HG03565 (cell line): ENCODE measurements at regions not wholly inside any gene's neighbourhood (a gene's known extent, or its start where the extent isn't known, plus 50 kb on each side); places are given as distances from the start of the nearest gene placed in this dataset.
"Not testable (repeated sequence)": the region's sequence is repeated elsewhere in the genome, so short reads cannot be mapped to it uniquely, and the experiment has no call there.

Source experiments
- ATAC-seq: cut with Tn5 transposase; IDR thresholded peaks from one replicate; pipeline ENCODE4 v1.9.1; 2021; ENCODE audit warnings: mild to moderate bottlenecking, moderate library complexity; ENCODE audit not compliant: unreplicated experiment

DNA sequence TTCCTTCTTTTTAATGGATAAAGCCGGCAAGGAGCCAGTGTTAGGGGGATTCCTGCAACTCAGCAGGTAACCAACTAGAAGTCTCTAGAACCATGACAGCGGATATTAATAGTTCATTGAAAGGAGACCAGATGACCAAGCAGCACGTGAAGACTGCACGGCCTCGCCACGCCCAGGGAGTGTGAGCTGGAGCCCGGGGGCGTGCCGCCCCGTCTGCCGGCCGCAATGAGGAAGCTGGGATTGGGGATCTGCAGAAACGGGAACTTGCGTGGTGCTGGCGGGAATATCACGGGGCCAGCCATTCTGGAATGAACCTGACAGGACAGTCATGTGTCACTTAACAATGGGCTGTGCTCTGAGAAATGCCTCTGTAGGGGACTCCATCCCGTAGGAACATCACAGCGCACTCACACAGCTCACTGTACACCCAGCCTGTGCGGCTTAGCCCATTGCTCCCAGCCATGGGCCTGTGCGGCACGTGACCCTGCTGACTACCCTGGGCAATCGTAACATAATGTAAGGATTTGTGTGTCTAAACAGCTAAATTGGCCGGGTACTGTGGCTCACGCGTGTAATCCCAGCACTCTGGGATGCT is 4092.8 kb upstream of the TPTE start:
- not testable (repeated sequence) for ATAC-seq

DNA sequence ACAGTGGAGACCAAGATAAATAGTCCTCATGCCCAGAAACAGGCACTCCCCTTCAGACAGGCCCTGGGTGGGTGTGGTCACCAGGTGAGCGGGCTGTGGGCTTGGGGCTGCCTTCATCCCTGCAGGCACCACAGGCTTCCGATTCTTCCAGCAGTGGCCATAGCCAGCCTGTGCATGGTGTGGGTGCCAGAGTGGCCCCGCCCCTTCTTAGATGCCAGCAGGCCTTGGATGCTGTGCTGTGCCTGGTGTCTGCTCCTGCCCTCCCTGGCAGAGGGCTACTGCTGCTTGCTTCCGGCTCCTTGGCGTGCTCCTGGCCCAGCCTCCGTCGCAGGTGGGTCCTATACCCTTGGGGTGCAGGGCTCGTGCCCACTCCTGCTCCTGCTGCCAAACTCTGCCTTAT is 4091.5 kb upstream of the TPTE start:
- not testable (repeated sequence) for ATAC-seq

DNA sequence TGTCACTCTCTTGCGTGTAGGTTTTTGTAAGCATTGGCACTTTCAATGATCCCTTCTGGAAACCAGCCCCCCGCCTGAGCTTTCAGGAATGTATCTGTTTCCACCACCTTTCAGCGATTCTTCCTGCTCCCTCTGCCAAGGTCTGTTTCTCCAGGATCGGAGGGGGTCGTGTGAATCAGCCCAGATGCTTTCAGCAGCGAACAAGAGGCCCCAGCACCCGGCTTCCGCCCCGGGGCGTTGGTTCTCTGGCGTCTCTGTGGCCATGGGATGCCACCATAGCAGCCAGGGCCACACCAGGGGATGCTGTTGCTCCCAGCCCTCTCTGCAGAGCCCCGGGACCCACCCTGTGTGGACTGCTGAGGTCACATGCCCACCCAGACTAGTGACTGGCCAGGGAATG is 4088.2 kb upstream of the TPTE start:
- ATAC-seq: not testable (repeated sequence)

DNA sequence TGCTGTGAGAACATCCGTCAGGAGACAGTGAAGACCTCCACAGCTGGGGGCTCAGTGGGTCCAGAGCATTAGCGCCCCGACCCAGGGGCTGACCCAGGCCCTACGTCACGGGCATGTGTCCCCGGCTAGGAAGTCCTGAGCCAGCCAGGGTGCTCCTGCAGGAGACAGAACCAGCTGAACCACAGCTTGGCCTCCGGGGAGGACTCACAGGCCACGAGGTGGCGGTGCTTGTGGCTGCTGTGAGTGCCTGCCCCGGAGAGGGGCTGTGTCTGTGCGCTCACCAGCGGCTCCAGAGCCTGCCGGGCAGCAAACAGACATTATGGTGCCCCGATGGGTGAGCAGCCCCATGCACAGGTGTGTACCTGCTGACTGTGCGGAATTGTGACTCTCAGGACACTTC is 4085.2 kb upstream of the TPTE start:
- not testable (repeated sequence) for ATAC-seq

DNA sequence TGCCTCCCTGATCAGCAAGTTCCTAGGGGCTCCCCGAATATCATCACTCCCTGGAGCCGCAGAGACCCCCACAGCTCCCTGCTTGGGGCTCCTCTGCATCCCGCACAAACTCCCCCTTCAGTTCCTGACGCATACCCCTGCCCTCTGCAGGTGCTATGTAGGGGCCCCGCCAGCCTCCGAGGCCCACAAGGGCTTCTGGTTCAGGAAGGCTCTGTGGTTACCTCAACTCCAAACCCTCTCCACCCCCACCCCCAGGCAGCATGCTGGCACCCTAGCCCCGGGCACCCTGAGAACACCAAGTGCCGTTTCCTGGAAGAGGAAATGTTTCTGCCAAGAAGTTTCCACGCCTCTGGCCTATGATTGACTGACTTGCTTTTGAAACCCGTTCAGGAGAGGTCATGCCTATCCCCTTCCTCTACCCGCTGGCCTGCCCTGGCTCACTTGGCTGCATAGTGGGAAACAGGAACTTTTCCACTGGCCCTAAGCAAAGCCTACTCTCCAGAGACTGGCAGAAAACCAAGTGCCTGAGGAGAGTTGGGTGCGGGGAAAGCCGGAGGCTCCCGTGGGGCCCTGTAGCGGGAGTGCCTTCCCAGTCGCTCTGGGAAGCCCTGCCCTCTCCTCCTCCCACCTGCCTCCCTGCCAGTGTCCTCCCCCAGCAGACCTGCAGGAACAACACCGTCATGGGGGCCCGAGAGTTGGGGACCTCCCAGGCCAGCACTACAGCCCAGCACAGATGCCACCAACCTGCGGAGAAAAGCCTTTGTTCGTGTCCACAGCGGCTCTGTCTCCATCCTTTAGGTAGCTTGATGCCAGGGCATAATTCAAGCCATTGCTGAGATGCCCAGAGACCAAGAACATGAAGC is 4084.2 kb upstream of the TPTE start:
- not testable (repeated sequence) for ATAC-seq

DNA sequence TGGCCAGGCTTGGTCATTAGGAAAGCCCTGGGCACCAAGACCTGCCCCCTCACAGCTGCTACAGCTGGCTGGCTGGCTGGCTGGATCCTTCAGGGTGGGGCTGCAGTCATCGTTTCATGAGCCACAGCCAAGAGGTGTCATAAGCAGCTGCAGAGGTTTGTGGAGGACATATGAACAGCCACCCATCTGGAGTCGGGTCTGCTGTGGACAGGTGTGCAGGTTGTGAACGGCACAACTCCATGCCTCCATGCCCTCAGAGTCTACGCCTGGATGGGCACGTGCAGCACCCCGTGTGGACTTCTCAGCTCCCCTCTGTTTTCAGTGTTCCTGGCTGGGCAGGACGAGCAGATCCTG is 4083.6 kb upstream of the TPTE start:
- not testable (repeated sequence) for ATAC-seq

DNA sequence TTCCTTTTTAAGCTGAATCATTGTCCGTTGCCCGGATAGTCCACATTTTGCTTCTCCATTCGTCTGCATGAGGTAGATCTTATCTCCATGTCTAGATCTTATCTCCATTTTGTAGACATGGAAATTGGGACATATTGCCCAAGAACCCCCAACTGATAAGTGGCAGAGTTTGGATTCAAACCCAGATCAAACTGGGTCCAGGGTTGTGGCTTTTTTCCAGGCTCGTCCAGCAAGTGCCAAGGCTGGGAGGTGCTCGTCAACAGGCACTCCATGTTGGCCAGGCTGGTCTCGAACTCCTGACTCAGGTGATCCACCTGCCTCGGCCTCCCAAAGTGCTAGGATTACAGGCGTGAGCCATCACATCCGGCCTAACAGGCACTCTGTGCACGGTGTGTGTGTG is 4082.3 kb upstream of the TPTE start:
- not testable (repeated sequence) for ATAC-seq

DNA sequence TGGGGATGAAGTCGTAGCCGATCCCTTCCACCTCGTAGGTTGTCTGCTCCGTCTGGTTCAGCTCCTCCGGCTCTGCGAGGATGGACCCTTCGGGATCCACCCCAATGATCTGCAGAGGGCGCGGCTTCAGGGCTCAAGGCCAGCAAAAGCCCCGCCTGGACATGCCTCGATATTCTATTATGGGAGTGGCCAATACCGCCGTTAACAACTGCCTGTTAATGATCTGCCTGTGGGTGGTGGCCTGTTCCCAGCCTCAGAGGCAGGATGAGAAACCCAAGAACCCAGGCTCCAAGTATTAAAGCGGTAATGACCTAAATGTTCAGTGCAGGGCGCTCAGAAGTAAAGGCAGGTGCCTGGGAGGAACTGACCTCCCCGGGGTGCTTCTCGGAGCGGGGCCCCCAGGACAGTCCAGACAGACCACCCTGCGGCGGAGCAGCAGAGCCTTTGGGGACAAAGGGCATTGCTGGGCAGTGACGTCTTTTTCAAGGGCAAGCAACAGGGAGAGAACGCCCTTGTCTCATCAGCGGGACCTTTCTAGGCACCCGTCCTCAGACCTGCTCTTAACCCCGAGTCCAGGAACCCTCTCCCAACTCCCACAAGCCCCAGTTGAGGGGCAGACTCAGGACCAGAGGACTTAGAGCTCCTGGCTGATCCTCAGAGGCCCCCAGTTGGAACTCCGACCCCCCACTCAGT is 4066.6 kb upstream of the TPTE start:
- not testable (repeated sequence) for ATAC-seq

DNA sequence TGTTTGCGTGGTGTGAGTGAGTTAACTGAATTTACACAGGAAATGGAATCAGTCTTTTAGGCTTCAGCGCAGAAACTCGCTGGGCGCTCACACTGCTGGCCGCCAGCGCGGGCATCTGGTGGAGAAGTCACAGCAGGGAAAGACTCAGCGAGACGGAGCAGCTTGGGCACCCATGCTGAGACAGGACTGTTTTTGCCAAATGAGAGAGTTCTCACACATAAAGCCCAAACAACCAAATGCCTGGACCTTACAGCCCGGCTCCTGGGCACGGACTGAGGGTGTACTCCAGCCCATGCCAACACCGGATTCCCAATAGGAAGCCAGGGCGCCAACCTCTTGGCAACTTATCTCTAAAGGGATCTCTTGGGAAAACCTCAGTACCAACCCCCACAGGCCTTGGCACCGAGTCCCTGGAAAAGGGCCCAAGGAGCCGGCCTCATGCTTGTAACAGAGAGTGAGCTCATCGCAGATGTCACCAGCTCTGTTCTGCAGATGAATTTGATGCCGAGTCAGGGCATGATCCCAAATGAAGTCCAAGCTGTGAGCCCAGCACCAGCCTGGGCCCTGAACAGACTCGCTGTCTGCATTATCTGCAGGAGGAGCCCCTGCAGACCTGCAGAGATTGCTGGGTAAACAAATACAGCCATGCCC is 4065.2 kb upstream of the TPTE start:
- not testable (repeated sequence) for ATAC-seq

DNA sequence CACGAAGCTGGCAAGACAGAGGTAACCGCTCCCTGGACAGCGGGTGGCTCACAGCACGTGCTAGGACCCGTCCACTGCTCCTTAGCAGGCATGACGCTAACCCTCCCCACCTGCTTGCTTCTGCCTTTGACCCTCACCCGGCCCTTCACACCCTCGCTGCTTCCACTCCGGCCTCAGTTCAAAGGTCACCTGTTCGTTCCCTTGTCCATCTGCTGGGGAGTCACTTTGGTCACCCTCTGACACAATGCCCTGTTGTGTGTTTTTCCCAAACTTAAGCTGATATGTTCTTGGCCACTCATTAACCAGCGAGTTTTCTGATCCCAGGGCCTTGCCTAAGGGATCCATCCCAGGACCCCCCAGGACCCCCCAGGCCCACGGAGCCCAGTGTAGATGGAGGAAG is 4061.6 kb upstream of the TPTE start:
- not testable (repeated sequence) for ATAC-seq

DNA sequence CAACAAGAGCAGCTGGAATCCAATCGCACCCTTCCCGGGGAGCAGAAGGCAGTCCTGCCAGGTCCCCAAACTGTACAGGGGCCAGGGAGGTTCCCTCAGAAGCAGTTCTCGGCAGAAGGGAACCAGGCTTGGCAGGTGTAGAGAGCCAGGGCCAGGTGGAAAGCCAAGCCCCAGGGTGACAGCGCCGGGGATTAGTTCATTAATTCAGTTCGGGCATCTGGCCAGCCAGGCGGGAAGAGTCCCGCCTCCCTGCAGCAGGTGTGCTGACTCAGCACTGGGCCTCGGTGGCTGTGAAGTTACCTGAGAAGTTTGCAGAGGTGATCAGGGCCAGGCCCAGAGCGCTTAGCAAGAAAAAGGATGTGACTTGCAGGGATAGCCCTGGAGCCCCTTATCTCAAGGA is 4060.0 kb upstream of the TPTE start:
- not testable (repeated sequence) for ATAC-seq

DNA sequence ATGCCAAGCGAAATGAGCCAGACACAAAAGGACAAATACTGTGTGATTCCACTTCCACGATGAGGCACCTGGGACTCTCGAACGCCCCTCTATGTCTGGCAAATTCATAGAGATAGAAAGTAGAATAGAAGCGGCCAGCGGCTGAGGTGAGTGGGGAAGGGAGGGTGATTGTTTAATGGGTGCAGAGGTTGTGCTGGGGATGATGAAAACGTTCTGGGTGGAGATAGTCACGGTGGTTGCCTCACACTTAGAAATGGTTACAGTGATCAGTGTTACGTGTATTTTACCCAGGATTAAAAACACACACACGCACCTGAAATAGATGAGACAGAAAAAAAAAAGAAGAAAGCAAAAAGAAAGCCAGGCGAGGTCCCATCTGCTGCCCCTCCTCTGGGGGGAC is 4057.0 kb upstream of the TPTE start:
- ATAC-seq: not testable (repeated sequence)

DNA sequence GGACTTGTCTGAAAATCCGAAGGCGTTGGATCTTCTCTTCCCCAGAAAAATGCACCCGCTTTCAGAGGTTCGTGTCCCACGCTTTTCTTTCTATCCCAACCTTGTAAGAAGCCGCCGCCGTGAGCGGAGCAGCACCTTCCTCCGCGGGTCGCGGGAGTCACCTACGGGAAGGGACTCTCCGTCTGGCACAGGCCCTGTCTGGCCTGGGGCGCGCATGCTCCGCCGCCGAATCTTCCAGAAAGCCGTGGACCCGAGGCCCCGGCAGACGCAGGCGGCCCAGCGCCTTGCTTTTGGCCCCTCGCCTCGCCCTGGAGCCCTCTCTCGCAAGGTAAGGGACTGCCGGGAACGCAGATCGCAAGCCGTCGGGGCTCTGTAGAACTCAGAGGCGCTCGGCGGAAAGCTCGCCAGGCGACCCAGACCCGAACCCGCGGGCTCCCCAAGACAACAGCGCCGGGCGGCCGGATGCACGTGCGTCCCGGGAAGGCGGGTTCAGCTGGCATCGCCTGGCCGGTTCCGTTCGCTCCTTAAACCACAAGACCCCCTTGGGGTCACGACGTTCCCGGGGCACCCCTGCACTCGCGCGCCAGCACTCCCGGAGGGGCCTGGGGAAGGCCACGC is 4055.2 kb upstream of the TPTE start:
- ATAC-seq: not testable (repeated sequence)

DNA sequence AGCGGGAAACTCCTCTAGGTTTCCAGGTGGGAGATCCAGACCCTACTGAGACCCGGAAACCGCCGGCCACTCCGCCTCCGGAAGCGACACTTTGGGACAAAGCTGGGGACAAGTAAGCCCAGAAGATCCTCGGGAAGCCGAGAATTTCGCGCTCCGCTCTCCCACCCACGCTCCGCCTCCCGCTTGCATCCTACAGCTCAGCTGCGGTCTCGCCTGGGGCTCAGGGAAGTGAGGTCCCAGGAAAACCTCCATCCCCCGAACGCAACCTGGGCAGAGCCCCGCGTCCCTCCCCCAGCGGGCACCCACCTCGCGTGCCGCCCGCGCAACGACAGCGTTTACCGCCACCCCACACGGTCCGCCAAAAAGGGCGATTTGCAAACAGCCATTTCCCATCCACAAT is 4054.7 kb upstream of the TPTE start:
- not testable (repeated sequence) for ATAC-seq

DNA sequence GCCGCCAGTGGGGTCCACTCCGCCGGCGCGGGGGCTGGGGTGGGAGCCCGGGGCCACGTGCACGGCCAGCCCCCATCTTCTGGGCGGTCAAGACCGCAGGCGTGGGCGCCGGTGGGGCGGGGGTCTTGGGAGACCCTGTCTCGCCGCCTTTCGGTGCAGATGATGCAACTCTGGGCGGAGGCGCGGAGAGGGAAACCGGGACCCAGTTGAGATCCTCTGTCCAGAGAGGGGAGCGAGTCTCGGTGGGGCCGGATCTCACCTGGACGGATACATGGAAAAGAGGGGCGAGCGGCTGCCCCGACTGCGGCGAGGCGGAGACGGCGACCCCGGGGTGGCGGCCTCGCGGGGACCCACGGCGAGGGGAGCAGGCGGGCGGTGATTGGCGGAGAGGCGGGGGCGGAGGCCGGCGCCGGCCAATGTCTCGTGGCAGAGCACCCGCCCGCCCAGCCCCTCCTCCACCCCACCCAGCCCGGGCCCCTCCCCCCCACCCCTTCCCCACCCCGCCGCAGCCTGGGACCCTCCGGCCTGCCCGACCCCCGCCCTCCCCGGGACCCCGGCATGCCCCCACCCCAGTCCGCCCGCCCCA is 4054.1 kb upstream of the TPTE start:
- ATAC-seq: not testable (repeated sequence)

DNA sequence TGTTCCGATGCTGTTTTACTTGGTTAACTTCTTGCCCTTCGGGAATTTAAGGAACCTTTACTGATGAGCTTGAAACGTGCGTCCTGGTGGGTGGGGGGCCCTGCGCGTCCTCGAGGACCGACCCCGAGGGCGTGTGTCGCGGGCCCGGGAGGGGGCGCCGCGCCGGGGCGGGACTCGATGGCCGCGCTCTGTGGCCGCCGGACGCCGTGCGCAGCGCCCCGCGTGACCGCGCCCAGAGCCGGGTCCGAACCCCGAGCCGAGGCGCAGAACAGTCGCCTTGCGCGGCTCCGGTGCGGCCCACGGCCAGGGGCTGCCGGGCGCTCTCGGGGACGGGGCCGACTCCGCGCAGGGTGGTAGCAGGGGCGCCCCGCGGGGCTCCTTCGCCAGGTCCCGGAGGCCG is 4053.5 kb upstream of the TPTE start:
- not testable (repeated sequence) for ATAC-seq

DNA sequence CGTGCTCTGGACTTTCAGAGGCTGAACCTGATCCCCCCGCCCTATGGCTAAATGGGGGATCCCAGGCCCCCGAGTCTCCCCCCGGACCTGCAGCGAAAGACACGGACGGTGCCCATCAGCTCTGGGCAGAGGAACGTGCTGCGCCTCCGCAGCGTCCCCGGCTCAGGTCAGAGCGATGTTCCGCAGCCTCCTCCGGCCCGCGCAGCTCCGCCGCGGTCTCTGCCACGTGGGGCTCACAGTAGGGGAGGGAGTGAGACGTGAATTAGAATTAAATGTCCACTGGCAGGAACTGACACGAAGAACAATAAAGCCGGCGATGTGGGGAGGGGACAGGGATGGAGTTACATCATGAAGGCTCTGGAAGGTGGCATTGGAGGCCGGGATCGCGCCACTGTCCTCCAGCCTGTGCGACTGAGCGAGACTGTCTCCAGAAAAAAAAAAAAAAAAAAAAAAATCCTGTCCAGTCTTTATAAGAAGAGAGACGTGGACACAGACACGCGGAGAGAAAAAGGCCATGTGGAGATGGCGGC is 4053.0 kb upstream of the TPTE start:
- ATAC-seq: not testable (repeated sequence)

DNA sequence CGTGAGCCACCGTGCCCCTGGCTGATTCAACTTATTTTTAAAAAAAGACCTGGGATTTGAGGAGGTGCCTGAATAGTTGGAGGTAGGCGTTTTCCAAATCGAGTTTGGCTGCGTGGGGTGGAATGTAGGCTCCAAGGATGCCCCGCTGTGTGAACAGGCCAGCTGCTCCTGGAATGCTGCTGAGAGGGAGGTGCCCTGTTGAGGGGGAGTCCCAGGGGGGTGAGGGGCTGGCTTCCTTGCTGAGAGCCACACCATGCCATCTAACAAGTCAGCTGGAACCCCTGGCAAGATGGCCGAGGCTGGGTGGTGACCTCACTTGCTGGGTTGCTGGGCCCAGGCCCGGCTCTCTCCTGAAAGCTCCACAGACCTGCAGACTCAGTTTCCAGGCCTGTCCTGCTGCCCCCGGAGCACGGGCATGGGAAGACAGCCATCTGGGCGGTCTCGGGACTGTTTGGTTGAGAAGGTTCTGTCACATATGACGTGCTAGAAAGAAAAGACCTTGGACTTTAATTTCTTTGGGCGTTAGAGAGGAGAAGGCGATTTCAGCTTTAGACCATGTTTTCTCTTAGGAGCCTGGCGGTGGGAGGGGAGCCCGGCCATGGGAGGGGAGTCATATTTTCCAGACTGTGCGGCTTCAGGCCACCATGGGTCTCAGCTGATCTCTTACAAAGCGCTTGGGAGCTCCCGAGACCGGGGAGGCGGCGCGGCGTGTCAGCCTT is 4047.0 kb upstream of the TPTE start:
- not testable (repeated sequence) for ATAC-seq

DNA sequence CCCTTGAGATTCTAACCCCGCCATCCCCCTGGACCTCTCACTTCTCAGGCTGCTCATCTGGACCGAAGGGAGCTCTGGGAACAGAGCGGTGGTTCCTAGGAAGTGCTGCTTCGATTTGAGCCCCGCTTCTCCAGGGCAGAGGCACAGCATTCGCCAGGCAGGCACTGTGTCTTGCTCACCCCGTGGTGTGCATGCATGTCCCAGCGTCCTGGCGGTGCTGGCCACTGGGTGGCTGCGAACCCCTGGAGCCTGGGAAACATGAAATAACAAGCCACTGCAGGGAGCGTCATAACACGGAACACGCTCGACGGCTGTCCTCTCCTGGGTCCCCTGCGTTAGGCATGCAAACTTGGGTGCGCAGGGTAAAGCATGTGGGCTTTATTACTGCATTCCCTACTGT is 4040.3 kb upstream of the TPTE start:
- not testable (repeated sequence) for ATAC-seq

DNA sequence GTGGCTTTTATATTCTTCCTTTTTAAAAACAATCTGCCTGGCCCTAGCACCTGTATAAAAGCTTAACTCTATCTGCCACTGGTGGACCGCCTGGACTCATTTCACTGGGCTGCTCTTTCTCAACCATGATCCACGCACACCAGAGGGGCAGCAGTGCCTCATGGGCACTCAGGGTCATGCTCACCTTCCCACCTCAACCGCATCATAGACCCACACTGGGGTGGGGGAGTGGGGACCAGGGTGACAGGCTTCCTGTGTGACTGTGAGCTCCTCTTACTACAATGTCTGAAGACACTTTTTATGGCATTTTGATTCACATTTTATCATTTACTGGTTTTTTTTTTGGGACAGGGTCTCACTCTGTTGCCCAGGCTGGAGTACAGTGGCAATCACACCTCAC is 4038.8 kb upstream of the TPTE start:
- ATAC-seq: not testable (repeated sequence)
